ENCODE measurements at regions not wholly inside any gene's neighbourhood (a gene's known extent, or its start where the extent isn't known, plus 50 kb on each side); places are given as distances from the start of the nearest gene placed in this dataset.
A peak's percentile ranks its signal among the peaks of the same experiment; 100 is the strongest.

DNA sequence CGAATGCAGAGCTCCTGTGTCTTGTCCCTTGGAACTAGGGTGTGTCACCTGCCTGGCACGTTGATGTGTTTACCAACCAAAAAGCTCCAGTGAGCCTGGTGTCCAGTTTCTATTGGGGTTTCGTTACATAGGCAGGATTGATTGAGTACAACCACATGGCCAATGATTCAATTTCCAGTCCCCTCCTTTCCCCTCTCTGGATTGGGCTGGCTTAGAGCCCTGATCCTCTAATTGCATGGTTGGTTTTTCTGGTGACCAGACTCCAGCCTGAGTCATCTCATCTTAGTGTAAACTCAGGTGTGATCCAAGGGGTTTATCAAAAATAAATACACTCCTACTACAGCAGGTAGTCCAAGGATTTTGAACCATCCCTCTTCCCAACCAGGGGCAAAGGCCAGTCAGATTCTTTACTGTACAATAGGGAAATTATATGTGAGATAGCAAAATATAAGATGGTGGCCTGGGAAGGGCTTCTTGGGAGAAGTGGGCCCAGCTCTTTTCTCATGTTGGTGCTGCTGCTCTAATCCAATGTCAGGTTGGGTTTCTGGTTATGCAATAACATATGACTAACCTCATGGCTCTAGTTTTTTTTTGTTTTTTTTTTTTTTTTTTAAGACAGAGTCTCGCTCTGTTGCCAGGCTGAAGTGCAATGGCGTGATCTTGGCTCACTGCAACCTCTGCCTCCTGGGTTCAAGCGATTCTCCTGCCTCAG lies 64.7 kb upstream of the MGAT5 start:
- Histone ChIP-seq H3K27me3 (ENCODE audit: control insufficient read depth in 2 of 2, insufficient read depth in 1 of 2, low read length in 1 of 2) (no peaks in the 10 kb centered on the region), H3K27ac (ENCODE audit: low read depth in 1 of 2, low read length in 1 of 2) (no peak overlapping the region), H3K9me3 (ENCODE audit: control insufficient read depth in 2 of 2, insufficient read depth in 1 of 2, low read length in 1 of 2) (peaks cover 1 to 12% of the 10 kb centered on the region in 2 donors), H3K36me3 (ENCODE audit: control insufficient read depth in 2 of 2, insufficient read depth in 2 of 2, low read length in 1 of 2) (peaks cover 0 to 6% of the 10 kb centered on the region in 2 donors), H3K4me3 (ENCODE audit: low read length in 2 of 2) (no peak overlapping the region), H3K4me1 (ENCODE audit: control insufficient read depth in 2 of 2, insufficient read depth in 2 of 2, low read length in 2 of 2) (peaks cover 12 to 18% of the 10 kb centered on the region in 2 donors)
- no peak for DNase-seq (ENCODE audit: low read depth in 6 of 9, low spot score in 9 of 9)
- 95% methylated on average over 6 of the region's 6 CpGs for WGBS

DNA sequence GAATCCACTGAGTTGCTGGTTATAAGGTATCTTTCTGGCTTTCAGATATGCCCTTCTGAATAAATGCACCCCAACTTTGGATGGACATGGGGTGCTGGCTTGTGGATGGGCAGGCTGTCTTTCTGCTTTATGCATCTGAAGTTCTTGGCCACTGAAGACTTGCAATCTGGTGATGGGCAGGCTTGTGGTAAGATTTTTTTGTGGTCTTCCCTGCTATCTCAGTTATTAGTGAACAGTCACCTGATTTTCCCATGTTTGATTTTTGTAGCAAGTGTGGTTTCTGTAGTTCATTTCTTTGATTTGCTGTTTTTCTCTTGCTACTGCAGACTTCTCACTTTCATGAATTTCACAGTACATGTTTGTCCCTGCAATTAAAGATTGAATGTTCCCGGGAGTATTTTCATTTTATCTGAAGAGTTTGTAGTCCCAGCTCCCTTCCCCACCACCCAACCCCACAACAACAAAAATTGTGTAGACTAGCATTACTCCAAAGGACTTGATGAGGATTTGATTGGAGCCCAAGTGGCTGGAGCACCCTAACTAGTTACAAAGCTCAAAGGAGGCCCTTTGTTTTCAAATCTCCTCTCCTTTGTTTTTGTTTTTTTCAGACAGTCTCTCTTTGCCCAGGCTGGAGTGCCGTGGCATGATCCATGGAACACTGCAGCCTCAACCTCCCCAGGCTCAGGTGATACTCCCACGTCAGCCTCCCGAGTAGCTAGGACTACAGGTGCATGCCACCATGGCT lies 63.6 kb upstream of the MGAT5 start:
- Histone ChIP-seq H3K36me3 (ENCODE audit: control insufficient read depth in 2 of 2, insufficient read depth in 2 of 2, low read length in 1 of 2) (peaks cover 0 to 6% of the 10 kb centered on the region in 2 donors), H3K4me1 (ENCODE audit: control insufficient read depth in 2 of 2, insufficient read depth in 2 of 2, low read length in 2 of 2) (peaks cover 2 to 8% of the 10 kb centered on the region in 2 donors), H3K9me3 (ENCODE audit: control insufficient read depth in 2 of 2, insufficient read depth in 1 of 2, low read length in 1 of 2) (peaks cover 1 to 12% of the 10 kb centered on the region in 2 donors), H3K27ac (ENCODE audit: low read depth in 1 of 2, low read length in 1 of 2) (no peak overlapping the region), H3K4me3 (ENCODE audit: low read length in 2 of 2) (no peak overlapping the region), H3K27me3 (ENCODE audit: control insufficient read depth in 2 of 2, insufficient read depth in 1 of 2, low read length in 1 of 2) (no peaks in the 10 kb centered on the region)
- WGBS, result 97% methylated on average over 4 of the region's 4 CpGs
- no peak for DNase-seq (ENCODE audit: low read depth in 6 of 9, low spot score in 9 of 9)

DNA sequence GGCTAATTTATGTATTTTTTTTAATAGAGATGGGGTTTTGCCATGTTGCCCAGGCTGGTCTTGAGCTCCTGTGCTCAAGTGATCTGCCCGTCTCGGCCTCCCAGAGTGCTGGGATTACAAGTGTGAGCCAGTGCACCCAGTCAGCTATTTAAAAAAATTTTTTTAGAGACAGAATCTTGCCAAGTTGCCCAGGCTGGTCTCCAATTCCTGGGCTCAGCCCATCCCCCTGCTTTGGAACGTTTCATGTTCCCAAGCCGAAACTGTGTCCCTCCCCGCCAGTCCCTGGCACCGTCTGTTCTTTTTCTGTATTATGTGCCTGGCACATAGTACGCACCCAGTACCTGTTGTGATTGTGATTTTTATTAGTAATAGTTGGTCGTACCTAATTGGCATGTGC lies 63.1 kb upstream of the MGAT5 start:
- H3K27ac ChIP-seq (ENCODE audit: low read depth in 1 of 2, low read length in 1 of 2), result no peak overlapping the region
- WGBS, result 96% methylated on average over 8 of the region's 8 CpGs
- peaks cover 0 to 4% of the 10 kb centered on the region in 2 donors for H3K4me1 ChIP-seq (ENCODE audit: control insufficient read depth in 2 of 2, insufficient read depth in 2 of 2, low read length in 2 of 2)

DNA sequence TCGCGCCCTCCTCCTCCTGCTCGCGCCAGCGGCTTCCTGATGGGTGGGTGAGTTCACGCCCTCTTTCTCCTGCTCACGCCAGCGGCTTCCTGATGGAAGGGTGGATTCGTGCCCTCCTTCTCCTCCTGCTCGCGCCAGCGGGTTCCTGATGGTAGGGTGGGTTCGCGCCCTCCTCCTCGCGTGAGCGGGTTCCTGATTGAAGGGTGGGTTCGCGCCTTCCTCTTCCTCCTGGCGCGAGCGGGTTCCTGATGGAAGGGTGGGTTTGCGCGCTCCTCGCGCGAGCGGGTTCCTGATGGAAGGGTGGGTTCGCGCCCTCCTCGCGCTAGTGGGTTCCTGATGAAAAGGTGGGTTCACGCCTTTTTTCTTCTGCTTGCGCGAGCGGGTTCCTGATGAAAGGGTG lies 62.0 kb upstream of the MGAT5 start:
- DNase-seq (ENCODE audit: low read depth in 6 of 9, low spot score in 9 of 9), result no peak
- peaks cover 1 to 12% of the 10 kb centered on the region in 2 donors for H3K9me3 ChIP-seq (ENCODE audit: control insufficient read depth in 2 of 2, insufficient read depth in 1 of 2, low read length in 1 of 2)
- H3K4me3 ChIP-seq (ENCODE audit: low read length in 2 of 2), result no peak overlapping the region
- peaks cover 0 to 6% of the 10 kb centered on the region in 2 donors for H3K36me3 ChIP-seq (ENCODE audit: control insufficient read depth in 2 of 2, insufficient read depth in 2 of 2, low read length in 1 of 2)
- no peaks in the 10 kb centered on the region for H3K27me3 ChIP-seq (ENCODE audit: control insufficient read depth in 2 of 2, insufficient read depth in 1 of 2, low read length in 1 of 2)
- WGBS, result 99% methylated on average over 36 of the region's 36 CpGs
- no peak overlapping the region for H3K27ac ChIP-seq (ENCODE audit: low read depth in 1 of 2, low read length in 1 of 2)
- no peaks in the 10 kb centered on the region for H3K4me1 ChIP-seq (ENCODE audit: control insufficient read depth in 2 of 2, insufficient read depth in 2 of 2, low read length in 2 of 2)

More for the DNA sequence above, 63.1 kb upstream of the MGAT5 start:
- Histone ChIP-seq H3K36me3 (ENCODE audit: control insufficient read depth in 2 of 2, insufficient read depth in 2 of 2, low read length in 1 of 2) (peaks cover 0 to 6% of the 10 kb centered on the region in 2 donors), H3K27me3 (ENCODE audit: control insufficient read depth in 2 of 2, insufficient read depth in 1 of 2, low read length in 1 of 2) (no peaks in the 10 kb centered on the region), H3K4me3 (ENCODE audit: low read length in 2 of 2) (no peak overlapping the region), H3K9me3 (ENCODE audit: control insufficient read depth in 2 of 2, insufficient read depth in 1 of 2, low read length in 1 of 2) (peaks cover 1 to 12% of the 10 kb centered on the region in 2 donors)
- no peak for DNase-seq (ENCODE audit: low read depth in 6 of 9, low spot score in 9 of 9)

DNA sequence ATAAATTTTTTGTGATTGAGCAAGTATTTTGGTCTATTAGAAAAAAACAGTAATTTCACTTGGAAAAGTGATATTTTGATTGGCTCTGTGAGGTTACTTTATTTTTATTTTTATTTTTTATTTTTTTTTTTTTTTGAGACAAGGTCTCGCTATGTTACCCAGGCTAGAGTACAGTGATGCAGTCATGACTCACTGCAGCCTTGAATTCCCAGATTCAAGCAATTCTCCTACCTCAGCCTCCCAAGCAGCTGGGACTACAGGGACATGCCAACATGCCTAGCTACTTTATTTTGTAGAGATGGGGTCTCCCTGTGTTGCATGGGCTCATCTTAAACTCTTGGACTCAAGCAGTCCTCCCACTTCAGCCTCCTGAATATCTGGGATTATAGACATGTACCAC lies 60.9 kb upstream of the MGAT5 start:
- no peak overlapping the region for H3K4me3 ChIP-seq (ENCODE audit: low read length in 2 of 2)
- DNase-seq (ENCODE audit: low read depth in 6 of 9, low spot score in 9 of 9), result no peak
- no peak overlapping the region for H3K27ac ChIP-seq (ENCODE audit: low read depth in 1 of 2, low read length in 1 of 2)
- peaks cover 1 to 12% of the 10 kb centered on the region in 2 donors for H3K9me3 ChIP-seq (ENCODE audit: control insufficient read depth in 2 of 2, insufficient read depth in 1 of 2, low read length in 1 of 2)
- peaks cover 7 to 10% of the 10 kb centered on the region in 2 donors for H3K4me1 ChIP-seq (ENCODE audit: control insufficient read depth in 2 of 2, insufficient read depth in 2 of 2, low read length in 2 of 2)
- H3K36me3 ChIP-seq (ENCODE audit: control insufficient read depth in 2 of 2, insufficient read depth in 2 of 2, low read length in 1 of 2), result peaks cover 0 to 6% of the 10 kb centered on the region in 2 donors
- H3K27me3 ChIP-seq (ENCODE audit: control insufficient read depth in 2 of 2, insufficient read depth in 1 of 2, low read length in 1 of 2), result no peaks in the 10 kb centered on the region
- 98% methylated on average over 1 of the region's 1 CpG for WGBS

DNA sequence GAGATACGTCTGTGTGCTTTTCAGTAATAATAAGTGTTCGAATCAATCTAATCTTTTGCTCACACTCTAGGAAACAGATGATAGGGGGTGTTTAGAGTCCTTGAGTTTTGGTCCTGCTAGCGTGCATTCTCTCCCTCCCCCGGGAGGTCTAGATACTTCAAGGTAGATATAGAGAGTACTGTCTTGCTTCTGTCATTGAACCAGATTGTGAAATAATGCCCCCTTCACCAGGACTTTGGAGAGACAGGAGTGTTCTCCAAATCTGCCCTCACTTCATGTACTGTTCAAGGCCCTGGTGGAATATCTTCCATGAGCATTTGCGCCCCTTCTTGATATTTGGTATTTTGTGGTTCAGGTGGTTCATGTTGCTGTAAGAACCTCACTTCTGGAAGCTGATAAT lies 59.4 kb upstream of the MGAT5 start:
- no peak for DNase-seq (ENCODE audit: low read depth in 6 of 9, low spot score in 9 of 9)
- Histone ChIP-seq H3K9me3 (ENCODE audit: control insufficient read depth in 2 of 2, insufficient read depth in 1 of 2, low read length in 1 of 2) (peaks cover 1 to 12% of the 10 kb centered on the region in 2 donors), H3K4me3 (ENCODE audit: low read length in 2 of 2) (no peak overlapping the region), H3K36me3 (ENCODE audit: control insufficient read depth in 2 of 2, insufficient read depth in 2 of 2, low read length in 1 of 2) (peaks cover 0 to 6% of the 10 kb centered on the region in 2 donors), H3K4me1 (ENCODE audit: control insufficient read depth in 2 of 2, insufficient read depth in 2 of 2, low read length in 2 of 2) (peaks cover 13 to 15% of the 10 kb centered on the region in 2 donors), H3K27me3 (ENCODE audit: control insufficient read depth in 2 of 2, insufficient read depth in 1 of 2, low read length in 1 of 2) (no peaks in the 10 kb centered on the region), H3K27ac (ENCODE audit: low read depth in 1 of 2, low read length in 1 of 2) (no peak overlapping the region)
- WGBS, result 99% methylated on average over 5 of the region's 5 CpGs

DNA sequence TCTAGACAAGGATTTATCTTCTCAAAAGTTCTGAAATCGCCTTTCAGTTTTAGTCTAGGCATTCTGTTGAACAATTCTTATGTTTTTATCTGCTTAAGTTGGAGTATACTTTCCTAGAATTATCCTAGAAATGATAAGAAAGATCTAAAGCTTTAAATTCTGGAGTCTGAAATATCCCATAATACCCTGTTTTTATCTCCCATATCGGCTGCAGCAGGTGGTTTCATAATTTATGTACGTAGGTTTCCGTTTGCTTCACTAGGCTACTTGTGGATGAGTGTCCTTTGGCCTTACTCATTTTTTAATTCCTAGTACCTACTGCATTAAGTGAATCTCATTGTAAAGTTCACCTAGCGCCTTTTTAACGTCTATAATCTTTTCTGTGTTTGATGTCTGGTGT lies 58.5 kb upstream of the MGAT5 start:
- WGBS, result 68% methylated on average over 6 of the region's 6 CpGs
- Histone ChIP-seq H3K27me3 (ENCODE audit: control insufficient read depth in 2 of 2, insufficient read depth in 1 of 2, low read length in 1 of 2) (no peaks in the 10 kb centered on the region), H3K9me3 (ENCODE audit: control insufficient read depth in 2 of 2, insufficient read depth in 1 of 2, low read length in 1 of 2) (peaks cover 1 to 12% of the 10 kb centered on the region in 2 donors), H3K4me3 (ENCODE audit: low read length in 2 of 2) (no peak overlapping the region), H3K27ac (ENCODE audit: low read depth in 1 of 2, low read length in 1 of 2) (no peak overlapping the region), H3K4me1 (ENCODE audit: control insufficient read depth in 2 of 2, insufficient read depth in 2 of 2, low read length in 2 of 2) (peaks cover 13 to 15% of the 10 kb centered on the region in 2 donors), H3K36me3 (ENCODE audit: control insufficient read depth in 2 of 2, insufficient read depth in 2 of 2, low read length in 1 of 2) (peaks cover 0 to 6% of the 10 kb centered on the region in 2 donors)
- no peak for DNase-seq (ENCODE audit: low read depth in 6 of 9, low spot score in 9 of 9)

DNA sequence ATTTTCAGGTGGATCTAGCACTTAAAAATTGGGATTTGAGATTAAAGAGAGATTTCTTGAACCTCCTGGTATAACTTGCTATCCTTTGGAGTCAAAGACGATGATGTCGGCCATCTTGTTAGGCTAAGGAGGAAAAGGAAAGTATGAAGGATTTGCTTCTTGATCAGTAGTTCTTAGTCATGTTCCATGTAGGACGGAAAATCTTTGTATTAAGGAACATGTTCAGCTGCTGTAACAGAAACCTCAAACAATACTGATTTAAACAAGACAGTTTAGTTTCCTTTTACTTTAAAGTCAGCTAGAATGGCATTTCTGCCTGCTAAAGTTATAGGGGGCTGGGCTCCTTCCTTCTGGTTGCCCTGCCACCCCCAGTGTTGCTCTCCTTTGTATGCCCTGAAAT lies 56.4 kb upstream of the MGAT5 start:
- Histone ChIP-seq H3K4me1 (ENCODE audit: control insufficient read depth in 2 of 2, insufficient read depth in 2 of 2, low read length in 2 of 2) (peaks cover 13 to 15% of the 10 kb centered on the region in 2 donors), H3K9me3 (ENCODE audit: control insufficient read depth in 2 of 2, insufficient read depth in 1 of 2, low read length in 1 of 2) (no peaks in the 10 kb centered on the region), H3K36me3 (ENCODE audit: control insufficient read depth in 2 of 2, insufficient read depth in 2 of 2, low read length in 1 of 2) (no peaks in the 10 kb centered on the region), H3K27ac (ENCODE audit: low read depth in 1 of 2, low read length in 1 of 2) (no peak overlapping the region), H3K27me3 (ENCODE audit: control insufficient read depth in 2 of 2, insufficient read depth in 1 of 2, low read length in 1 of 2) (no peaks in the 10 kb centered on the region), H3K4me3 (ENCODE audit: low read length in 2 of 2) (no peak overlapping the region)
- 88% methylated on average over 3 of the region's 3 CpGs for WGBS
- DNase-seq (ENCODE audit: low read depth in 6 of 9, low spot score in 9 of 9), result peak in 1 of 9 donors; percentile 24

DNA sequence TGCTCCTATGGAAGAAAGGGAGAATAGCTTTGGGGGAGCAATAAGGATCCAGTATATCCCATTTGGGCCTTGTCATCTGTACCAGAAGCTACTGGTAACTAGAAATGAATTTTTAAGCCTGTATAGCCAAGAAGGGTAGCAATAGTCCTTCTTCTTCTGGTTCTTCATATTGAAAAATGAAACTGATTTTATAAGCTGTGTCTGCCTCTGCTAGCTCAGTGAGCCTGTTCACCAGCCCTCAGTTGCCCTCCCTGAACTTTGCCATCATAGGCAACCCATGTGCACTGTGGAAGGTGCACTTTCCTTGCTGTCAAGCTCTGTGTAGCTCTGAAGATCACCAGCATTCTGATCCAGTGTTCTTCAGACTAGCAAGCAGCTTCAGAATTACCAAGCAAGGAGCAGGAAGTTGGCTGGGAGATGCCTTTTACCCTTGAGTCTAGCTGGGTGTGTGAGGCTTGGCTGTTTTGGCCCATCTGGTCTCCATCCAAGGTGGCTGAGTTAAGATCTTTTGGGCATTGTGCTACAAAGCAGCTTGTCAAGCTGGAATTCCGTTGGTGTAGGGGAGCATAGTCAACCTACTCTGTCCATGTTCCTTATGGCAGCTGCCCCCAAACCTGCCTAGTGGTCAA lies 55.8 kb upstream of the MGAT5 start:
- no peaks in the 10 kb centered on the region for H3K27me3 ChIP-seq (ENCODE audit: control insufficient read depth in 2 of 2, insufficient read depth in 1 of 2, low read length in 1 of 2)
- WGBS, result 95% methylated on average over 1 of the region's 1 CpG
- peaks cover 13 to 15% of the 10 kb centered on the region in 2 donors for H3K4me1 ChIP-seq (ENCODE audit: control insufficient read depth in 2 of 2, insufficient read depth in 2 of 2, low read length in 2 of 2)
- H3K9me3 ChIP-seq (ENCODE audit: control insufficient read depth in 2 of 2, insufficient read depth in 1 of 2, low read length in 1 of 2), result no peaks in the 10 kb centered on the region
- DNase-seq (ENCODE audit: low read depth in 6 of 9, low spot score in 9 of 9), result peak in 1 of 9 donors; percentile 43
- H3K4me3 ChIP-seq (ENCODE audit: low read length in 2 of 2), result no peak overlapping the region
- H3K36me3 ChIP-seq (ENCODE audit: control insufficient read depth in 2 of 2, insufficient read depth in 2 of 2, low read length in 1 of 2), result no peaks in the 10 kb centered on the region
- H3K27ac ChIP-seq (ENCODE audit: low read depth in 1 of 2, low read length in 1 of 2), result peak overlapping the region in 1 of 2 donors; percentile 14
